Stimulated activated CD4-positive, alpha-beta T cell treated with anti-CD3 and anti-CD28 coated beads, Interleukin-1b, Interleukin-23, amount 100 ng/mL, for 48 hours (primary cell): ENCODE measurements at regions not wholly inside any gene's neighbourhood (a gene's known extent, or its start where the extent isn't known, plus 50 kb on each side); places are given as distances from the start of the nearest gene placed in this dataset.
"Not testable (repeated sequence)": the region's sequence is repeated elsewhere in the genome, so short reads cannot be mapped to it uniquely, and the experiment has no call there.

ENCODE experiments used
- DNase-seq: peaks from one replicate; pipeline ENCODE4 v3.0.0-alpha.2; 2020

DNA sequence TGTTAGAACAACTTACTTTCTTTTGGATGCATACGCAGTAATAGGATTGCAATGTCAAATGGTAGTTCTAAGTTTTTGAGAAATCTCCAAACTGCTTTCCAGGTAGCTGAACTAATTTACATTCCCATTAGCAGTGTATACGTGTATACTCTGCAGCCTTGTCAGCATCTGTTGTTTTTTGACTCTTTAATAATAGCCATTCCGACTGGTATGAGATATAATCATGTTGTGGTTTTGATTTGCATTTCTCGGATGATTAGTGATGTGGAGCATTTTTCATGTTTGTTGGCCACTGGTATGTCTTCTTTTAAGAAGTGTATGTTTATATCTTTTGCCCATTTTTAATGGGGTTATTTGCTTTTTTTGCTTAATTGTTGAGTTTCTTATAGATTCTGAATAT lies 76.9 kb upstream of the HNRNPA1L2 start:
- DNase-seq: not testable (repeated sequence)

DNA sequence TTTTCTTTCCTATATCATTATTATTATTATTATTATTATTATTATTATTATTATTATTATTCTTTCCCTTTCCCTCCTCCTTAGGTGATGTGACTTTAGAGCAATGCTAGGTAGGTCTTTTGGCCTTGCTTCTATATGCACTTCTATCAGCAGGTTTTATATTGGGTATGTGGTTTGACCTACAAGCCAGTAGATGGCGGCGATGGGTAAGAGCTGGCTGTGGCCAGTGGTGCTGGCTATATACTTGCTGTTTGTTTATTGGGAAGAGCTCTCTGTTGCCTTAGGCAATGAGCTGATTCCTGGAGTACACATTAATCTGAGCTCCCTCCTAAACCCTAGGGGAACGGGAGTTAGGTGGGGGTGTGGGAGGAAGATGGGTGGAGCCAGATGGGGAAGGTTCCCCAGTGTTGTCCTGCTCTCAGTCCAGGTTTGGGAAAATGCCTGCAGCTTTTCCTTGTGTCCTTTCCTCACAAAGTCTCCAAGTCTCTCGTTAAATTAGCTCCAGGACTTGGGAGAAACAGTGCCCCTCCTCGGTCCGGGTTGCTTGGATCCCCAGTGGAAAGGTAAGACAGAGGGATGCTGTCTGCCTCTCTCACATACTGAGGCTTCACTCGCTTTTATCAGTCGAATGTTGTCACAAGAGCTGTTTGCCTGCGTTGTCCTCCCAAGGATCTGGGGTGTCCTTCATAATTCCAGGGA lies 72.2 kb upstream of the HNRNPA1L2 start:
- peak; percentile 8 for DNase-seq

DNA sequence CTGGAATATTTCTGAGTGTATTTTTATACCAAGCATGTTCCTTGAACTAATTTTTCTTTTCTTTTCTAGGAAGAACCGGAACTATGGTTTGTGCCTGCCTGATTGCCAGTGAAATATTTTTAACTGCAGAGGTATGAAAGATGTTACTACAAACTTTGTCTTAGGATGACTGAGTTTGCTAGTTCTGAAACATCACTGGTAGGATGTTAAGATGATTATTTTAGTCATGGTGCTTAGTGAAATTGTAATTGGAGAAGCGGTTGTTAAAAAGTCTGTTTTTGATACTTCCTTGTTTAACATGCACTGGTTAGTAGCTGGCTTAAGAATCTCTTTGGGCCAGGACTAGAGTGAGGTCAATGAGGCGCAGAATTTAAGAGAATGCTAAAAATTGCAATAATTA lies 71.1 kb upstream of the HNRNPA1L2 start:
- DNase-seq: not testable (repeated sequence)

GRCh38 chr13:52582962-52583361 lies 59.3 kb upstream of the HNRNPA1L2 start:
- not testable (repeated sequence) for DNase-seq
